ENCODE measurements at regions not wholly inside any gene's neighbourhood (a gene's known extent, or its start where the extent isn't known, plus 50 kb on each side); places are given as distances from the start of the nearest gene placed in this dataset.

- CTCF ChIA-PET, result no interaction called here
- Histone ChIP-seq H3K9me1 (replicated peaks; ENCODE audit: control insufficient read depth, extremely low read depth, insufficient read depth, low read length) (no peaks in the 10 kb centered on the region), H3K9me3 (replicated peaks; ENCODE audit: control insufficient read depth, insufficient read depth, low read length) (peaks cover 4% of the 10 kb centered on the region), H3K4me1 (ENCODE audit: control insufficient read depth, extremely low read depth, insufficient read depth, low read length) (no peaks in the 10 kb centered on the region), H4K20me1 (replicated peaks; ENCODE audit: control insufficient read depth, extremely low read depth, insufficient read depth, low read length) (no peaks in the 10 kb centered on the region), H3K4me2 (ENCODE audit: insufficient read depth, low read length) (no peak overlapping the region), H3K27me3 (ENCODE audit: control insufficient read depth in 2 of 2, insufficient read depth in 2 of 2, low read length in 2 of 2) (no peaks in the 10 kb centered on the region), H2AFZ (ENCODE audit: low read depth, low read length) (no peak overlapping the region), H3K79me2 (ENCODE audit: control insufficient read depth, insufficient read depth, low read length) (no peaks in the 10 kb centered on the region), H3K9ac (replicated peaks; ENCODE audit: extremely low read depth, insufficient read depth, low read length) (no peak overlapping the region), H3K36me3 (ENCODE audit: control insufficient read depth in 2 of 2, extremely low read depth in 1 of 2, insufficient read depth in 2 of 2, low read length in 2 of 2) (no peaks in the 10 kb centered on the region), H3K27ac (ENCODE audit: insufficient read depth, low read depth, low read length) (no peak overlapping the region), H3K4me3 (replicated peaks in 1 of 3; ENCODE audit: insufficient read depth in 1 of 3, low read depth in 1 of 3, low read length in 3 of 3) (no peak overlapping the region)
- no TSS peak for BruUV-seq (replicated peaks)
- intact Hi-C loops (cut with micrococcal nuclease) (no loop called here), dilution Hi-C loops (cut with MboI; ENCODE audit: extremely low pct_ligation_motif_present, low sequenced_read_pairs) (no loop called here)
- TF ChIP-seq POLR2AphosphoS5 (IDR thresholded peaks at IDR 0.05; ENCODE audit: insufficient read depth, low read depth, low read length), result no peak
- TF ChIP-seq EZH2 (IDR thresholded peaks at IDR 0.05; ENCODE audit: borderline replicate concordance, low read depth, low read length, severe bottlenecking), result no peak
- TF ChIP-seq MYC (IDR thresholded peaks at IDR 0.05; ENCODE audit: low read depth, low read length), result no peak
- TF ChIP-seq FOS (IDR thresholded peaks at IDR 0.05; ENCODE audit: borderline replicate concordance, insufficient read depth, low read length), result no peak
- TF ChIP-seq, protein P1, sequence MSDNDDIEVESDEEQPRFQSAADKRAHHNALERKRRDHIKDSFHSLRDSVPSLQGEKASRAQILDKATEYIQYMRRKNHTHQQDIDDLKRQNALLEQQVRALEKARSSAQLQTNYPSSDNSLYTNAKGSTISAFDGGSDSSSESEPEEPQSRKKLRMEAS (IDR thresholded peaks at IDR 0.05; ENCODE audit: insufficient read depth, insufficient read length), result no peak
- TF ChIP-seq GATA2 (IDR thresholded peaks at IDR 0.05; ENCODE audit: insufficient read depth, insufficient read length, low read depth, low read length), result no peak
- no peak for TF ChIP-seq POLR2A (IDR thresholded peaks at IDR 0.05; ENCODE audit: low read depth, low read length)
- no peak for TF ChIP-seq JUN (IDR thresholded peaks at IDR 0.05; ENCODE audit: borderline replicate concordance, insufficient read depth, insufficient read length, low read depth)
- no peak for TF ChIP-seq CTCF (IDR thresholded peaks at IDR 0.05; ENCODE audit: extremely low read depth in 1 of 2, insufficient read depth in 1 of 2, low read depth in 1 of 2, low read length in 2 of 2)
- DNase-seq (ENCODE audit: low read depth, low spot score) (no peak), FAIRE-seq (no peak)
- POLR2A ChIA-PET, result no interaction called here
These were observed 490.0 kb upstream of the HS6ST1 start for GRCh38 chr2:128808462-128809258.
